GM21367 (cell line): ENCODE measurements at regions not wholly inside any gene's neighbourhood (a gene's known extent, or its start where the extent isn't known, plus 50 kb on each side); places are given as distances from the start of the nearest gene placed in this dataset.
"Not testable (repeated sequence)": the region's sequence is repeated elsewhere in the genome, so short reads cannot be mapped to it uniquely, and the experiment has no call there.

Experiments used
- ATAC-seq: cut with Tn5 transposase; IDR thresholded peaks from one replicate; pipeline ENCODE4 v1.9.1; 2021; ENCODE audit not compliant: unreplicated experiment

- no peak for ATAC-seq
Observed at GRCh38 chr2:226540204-226540994, 259.2 kb downstream of the IRS1 start.

DNA sequence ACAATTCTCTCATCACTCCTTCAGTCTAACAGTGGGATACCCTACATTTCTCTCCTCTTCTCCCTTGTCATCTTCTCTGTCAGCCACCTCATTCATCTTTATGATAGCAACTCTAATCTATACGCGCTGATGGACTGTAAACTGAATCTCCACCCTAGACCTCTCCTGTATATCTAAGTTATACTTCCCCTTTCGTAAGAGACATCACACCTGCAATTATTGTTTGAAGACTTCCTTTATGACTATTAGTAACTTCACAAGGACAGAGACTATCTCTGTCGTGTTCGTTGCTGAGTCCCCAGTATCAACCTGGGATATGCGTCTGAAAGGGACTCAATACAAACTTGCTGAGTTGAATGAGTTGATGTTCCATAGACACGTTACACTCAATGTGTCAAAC lies 263.2 kb downstream of the IRS1 start:
- ATAC-seq: no peak

- ATAC-seq: not testable (repeated sequence)
Observed at GRCh38 chr2:226532976-226533375, 266.6 kb downstream of the IRS1 start.

DNA sequence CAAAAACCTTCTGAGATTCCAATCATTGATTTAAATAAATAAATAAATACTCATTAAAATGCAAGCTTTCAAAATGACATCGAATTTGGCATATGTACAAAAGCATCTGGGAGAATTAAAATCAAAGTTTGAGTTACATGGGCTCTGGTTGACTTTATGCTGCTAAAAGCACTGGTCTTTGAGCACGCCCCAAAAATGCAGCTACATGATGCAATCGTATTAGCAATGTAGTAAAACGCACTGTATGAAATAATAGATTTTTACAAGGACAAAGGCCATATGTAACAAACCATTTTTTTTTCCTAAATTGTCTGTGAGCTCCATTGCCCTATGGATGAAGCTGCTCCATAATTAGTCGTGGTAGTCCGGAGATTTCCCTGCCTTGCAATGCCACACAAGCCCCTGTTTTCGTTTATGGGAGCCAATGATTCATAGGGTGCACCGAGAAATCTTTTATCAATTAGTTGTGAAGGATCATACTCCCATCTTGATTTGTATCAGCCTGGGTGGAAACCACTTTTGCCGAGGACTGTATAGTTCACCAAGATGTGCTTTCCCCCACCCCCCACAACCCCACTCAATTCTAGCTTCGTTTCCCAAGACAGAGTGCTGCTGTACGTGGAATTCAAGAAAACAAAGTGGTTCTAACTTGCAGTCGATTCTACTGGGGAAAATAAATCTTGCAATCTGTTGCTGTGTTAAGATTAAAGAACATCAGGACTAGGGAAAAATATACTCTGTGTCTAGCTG lies 268.4 kb downstream of the IRS1 start:
- ATAC-seq: no peak

GRCh38 chr2:226529556-226529955 lies 270.1 kb downstream of the IRS1 start:
- ATAC-seq: no peak

- ATAC-seq: no peak
Observed at GRCh38 chr2:226526716-226527115, 272.9 kb downstream of the IRS1 start.

- ATAC-seq: no peak
Observed at GRCh38 chr2:226524381-226524843, 275.2 kb downstream of the IRS1 start.

- ATAC-seq: no peak
Observed at GRCh38 chr2:226520723-226521122, 278.9 kb downstream of the IRS1 start.

DNA sequence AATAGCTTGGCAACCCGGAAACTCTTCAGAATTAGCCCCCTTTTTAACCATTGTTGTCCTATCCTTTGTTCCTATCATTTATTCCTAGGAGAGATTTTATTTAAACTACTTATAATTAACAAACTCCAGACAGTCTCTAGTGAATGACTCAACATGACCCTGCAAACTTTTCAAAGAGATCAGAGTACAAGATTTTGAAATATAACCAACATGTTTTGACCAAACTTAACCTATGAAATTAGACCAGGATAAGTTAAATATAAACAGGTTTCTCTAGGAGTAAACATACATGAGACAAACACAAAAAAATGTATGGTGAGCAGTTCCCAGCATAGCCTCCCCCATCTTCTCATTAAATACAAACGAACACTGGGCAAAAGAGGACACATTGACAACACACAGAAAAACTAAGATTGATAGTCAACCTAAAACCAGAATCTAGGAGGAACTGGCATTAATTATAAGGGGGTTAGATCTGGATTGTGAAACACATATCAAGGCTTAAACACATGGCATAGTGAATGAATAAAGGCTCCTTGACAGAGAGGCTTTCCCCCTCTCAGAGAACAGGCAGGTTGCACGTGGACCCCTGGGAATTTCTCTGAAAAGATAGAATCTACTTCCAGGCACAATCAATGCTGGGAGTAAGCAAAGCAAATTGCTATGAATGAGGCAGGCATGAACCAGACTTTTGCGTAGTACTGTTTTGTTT lies 284.1 kb downstream of the IRS1 start:
- no peak for ATAC-seq

GRCh38 chr2:226514895-226515294 lies 284.7 kb downstream of the IRS1 start:
- no peak for ATAC-seq

DNA sequence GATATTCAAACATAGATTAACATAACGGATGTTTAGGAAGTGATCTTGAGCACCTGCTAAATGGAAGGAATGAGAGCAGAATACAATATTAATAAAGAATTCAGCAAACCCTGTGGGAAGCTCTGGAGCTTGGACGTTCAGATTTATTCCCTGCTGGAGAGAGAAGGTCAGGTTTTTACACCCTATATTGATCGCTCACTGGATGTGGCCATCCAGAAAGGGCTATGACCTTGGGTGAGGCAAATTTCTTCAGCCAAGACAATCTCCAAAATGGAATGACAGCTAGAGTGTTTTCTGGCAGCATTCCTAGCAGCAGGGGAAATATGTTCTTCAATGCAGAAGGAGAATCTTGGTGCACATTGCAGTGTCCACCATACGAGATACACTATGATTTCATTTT lies 288.3 kb downstream of the IRS1 start:
- ATAC-seq: no peak

DNA sequence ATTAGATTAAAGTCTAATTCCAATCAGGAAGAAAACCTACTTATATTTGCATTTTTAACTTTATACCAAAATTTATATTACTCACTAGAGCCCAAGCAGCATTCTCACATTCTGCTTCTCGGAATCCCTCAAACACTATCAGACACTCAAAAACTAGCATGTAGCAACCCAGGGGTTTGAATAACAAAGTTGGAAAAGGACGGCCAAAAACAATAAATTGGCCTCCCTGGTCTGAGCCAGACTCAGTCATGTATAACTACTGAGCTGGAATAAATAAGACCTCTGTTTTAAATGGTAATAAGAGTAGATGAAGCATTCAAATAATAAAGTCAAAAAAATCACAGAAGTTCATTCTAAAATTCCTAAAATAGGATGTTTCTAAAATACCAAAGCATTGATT lies 290.9 kb downstream of the IRS1 start:
- ATAC-seq: no peak

DNA sequence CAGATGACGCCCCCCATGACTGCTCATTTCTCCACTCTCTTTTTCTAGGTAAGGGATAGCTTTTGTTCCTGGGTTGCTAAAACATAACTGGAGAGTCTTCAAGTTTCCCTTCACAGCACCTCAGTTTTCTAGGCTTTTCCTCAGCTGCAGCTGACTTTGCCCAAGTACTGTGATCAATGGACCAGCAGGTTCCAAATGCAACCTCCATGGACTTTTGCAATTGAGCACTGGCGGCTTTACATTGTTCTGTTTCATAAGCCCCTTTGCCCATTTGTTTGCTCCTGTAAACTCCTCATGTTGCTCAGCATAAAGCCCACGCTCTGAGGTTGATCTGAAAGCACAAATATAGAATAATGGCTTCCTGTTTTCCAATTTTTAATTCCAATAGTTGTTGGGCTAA lies 291.6 kb downstream of the IRS1 start:
- ATAC-seq: no peak

- ATAC-seq: no peak
Observed at GRCh38 chr2:226497146-226497909, 302.3 kb downstream of the IRS1 start.

GRCh38 chr2:226496273-226496550 lies 303.4 kb downstream of the IRS1 start:
- no peak for ATAC-seq

- no peak for ATAC-seq
Observed at GRCh38 chr2:226495466-226496272, 304.0 kb downstream of the IRS1 start.

DNA sequence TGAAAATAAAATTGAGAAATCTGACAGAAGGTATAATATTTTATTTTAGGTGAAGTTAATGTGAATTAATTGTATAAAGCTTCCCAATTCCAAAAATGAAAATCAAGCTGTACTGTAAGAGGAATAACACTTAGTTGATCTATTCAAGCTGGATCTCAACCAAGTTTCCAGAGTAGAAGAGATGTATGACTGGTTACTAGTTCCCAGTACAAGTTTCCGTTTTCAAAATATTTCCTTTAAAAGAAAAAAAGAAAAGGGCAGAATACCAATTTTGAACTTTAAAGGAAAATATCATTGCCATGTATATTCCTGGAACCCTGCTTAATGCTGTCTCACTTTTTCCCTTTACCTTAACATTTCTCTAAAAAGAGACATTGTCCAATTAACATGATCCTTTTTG lies 308.5 kb downstream of the IRS1 start:
- ATAC-seq: no peak

DNA sequence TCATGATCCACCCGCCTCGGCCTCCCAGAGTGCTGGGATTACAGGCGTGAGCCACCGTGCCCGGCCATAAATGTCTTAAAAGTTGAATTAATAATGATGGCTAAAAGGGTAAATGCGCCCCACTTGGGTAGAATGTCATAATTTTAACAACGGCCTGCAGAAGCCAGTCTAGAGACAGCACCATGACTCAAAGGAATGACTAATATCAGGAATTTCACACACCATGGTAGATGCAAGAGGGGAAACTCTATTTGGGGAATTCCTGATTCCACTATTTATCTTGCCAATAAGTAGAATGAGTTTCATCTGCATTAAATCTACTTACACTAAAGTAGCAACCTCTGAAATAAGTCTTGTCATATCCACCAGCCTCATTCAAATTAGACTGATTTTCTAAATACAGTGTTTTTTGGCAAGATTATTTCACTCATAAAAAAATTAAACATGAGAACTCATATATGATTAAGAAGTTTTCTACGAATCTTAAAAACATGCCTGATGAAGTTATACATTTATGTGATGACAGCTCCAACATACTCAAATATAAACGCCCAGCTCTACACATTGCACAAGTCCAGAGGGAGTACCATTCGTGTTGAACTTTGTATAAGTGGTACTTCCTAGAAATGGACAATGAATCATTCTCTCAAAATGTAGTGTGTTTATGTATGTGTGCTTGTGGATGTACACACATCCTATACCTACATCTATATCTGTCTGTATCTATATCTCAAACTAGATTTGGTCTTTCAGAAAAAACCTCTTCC lies 309.7 kb downstream of the IRS1 start:
- ATAC-seq: no peak

- no peak for ATAC-seq
Observed at GRCh38 chr2:226488034-226488433, 311.6 kb downstream of the IRS1 start.

DNA sequence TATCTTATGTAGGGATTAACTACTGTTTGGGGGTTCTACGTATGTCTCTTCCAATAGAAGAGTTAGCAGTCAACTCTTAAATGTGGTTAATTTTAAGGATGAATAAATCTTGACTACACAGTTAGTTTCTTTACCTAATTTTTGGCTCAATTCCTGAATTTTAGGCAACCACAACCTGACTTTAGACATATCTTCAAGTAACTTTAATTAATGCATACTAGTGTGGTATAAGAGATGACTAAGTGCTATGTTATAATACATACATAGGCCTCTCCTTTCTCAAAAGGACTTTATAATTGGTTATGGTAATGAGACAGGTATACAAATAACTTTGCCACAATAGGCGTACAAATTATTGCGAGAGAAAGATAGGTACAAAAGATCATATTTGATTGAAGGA lies 312.0 kb downstream of the IRS1 start:
- no peak for ATAC-seq
